ENCODE measurements at regions not wholly inside any gene's neighbourhood (a gene's known extent, or its start where the extent isn't known, plus 50 kb on each side); places are given as distances from the start of the nearest gene placed in this dataset.
A peak's percentile ranks its signal among the peaks of the same experiment; 100 is the strongest.
"Not testable (repeated sequence)": the region's sequence is repeated elsewhere in the genome, so short reads cannot be mapped to it uniquely, and the experiment has no call there.

DNA sequence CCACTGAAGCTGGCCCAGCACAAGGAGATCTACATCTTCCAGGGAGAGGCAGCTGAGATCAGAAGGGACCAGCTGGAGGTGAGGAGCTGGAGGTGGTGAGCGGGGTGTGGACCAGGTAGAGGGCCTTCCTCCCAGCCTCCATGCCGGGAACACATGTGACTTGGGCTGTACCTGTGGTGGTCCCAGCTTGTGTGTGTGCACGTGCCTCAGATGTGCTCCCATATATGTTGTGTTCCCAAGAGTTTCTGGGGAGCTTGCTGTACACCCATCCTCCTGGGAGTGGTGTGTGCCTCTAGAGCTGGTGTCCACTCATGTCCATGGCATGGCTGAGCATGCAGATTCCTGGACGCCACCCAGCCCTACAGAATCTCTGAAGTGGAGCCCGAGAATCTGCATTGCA lies 183.7 kb upstream of the AKAP13 start:
- POLR2A ChIA-PET; CTCF ChIA-PET; DNase-seq; H3K27ac Mint-ChIP-seq; H3K9me3 Mint-ChIP-seq; H3K36me3 Mint-ChIP-seq; intact Hi-C loops (cut with micrococcal nuclease); H3K27me3 Mint-ChIP-seq; H3K4me3 Mint-ChIP-seq; H3K4me1 Mint-ChIP-seq (ENCODE audit: low read depth): not testable (repeated sequence)

GRCh38 chr15:85197582-85197981 lies 182.8 kb upstream of the AKAP13 start:
- POLR2A ChIA-PET; H3K9me3 Mint-ChIP-seq; H3K27me3 Mint-ChIP-seq; DNase-seq; H3K36me3 Mint-ChIP-seq; H3K4me1 Mint-ChIP-seq (ENCODE audit: low read depth); CTCF ChIA-PET; intact Hi-C loops (cut with micrococcal nuclease); H3K27ac Mint-ChIP-seq; H3K4me3 Mint-ChIP-seq: not testable (repeated sequence)

DNA sequence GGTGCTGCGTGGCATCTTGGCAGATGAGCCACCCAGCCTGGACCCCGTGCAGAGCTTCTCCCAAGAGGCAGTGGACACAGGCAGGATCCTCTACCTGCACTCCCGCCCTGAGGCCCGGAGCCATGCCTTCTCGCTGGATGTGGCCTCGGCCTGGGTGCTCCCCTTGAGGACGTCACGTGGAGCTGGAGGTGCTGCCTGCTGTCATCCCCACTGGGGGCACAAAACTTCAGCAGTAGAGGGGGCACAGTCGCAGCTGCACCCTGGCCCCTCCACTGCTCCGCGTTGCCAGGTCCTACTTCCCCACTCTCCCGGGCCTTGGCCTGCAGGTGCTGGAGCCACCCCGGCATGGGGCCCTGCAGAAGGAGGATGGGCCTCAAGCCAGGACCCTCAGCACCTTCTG lies 182.0 kb upstream of the AKAP13 start:
- DNase-seq; H3K27me3 Mint-ChIP-seq; intact Hi-C loops (cut with micrococcal nuclease): not testable (repeated sequence)

DNA sequence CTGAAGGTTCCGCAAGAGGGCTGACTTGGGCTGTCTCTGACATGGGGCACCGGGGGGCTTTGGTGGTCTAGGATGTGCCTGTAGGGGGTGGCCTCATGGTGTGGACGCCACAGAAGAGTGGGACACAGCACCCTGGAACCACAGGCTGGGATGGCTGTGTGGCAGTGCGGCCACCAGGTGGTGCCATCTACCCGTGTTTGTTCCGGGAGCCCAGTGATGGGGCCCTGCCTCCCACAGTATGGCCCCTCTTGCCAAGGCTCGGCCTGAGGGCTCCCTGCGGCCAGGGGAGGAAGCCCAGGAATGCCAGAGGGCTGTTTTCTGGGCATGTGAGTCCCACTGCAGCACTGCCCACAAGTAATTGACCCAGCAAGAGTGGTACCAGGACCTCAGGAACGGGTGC lies 180.2 kb upstream of the AKAP13 start:
- H3K9me3 Mint-ChIP-seq; CTCF ChIA-PET; DNase-seq; intact Hi-C loops (cut with micrococcal nuclease); H3K4me3 Mint-ChIP-seq; POLR2A ChIA-PET; H3K27ac Mint-ChIP-seq; H3K27me3 Mint-ChIP-seq; H3K4me1 Mint-ChIP-seq (ENCODE audit: low read depth); H3K36me3 Mint-ChIP-seq: not testable (repeated sequence)

More for the DNA sequence above, 182.0 kb upstream of the AKAP13 start:
- H3K9me3 Mint-ChIP-seq; POLR2A ChIA-PET; CTCF ChIA-PET; H3K27ac Mint-ChIP-seq; H3K4me3 Mint-ChIP-seq; H3K4me1 Mint-ChIP-seq (ENCODE audit: low read depth); H3K36me3 Mint-ChIP-seq: not testable (repeated sequence)

DNA sequence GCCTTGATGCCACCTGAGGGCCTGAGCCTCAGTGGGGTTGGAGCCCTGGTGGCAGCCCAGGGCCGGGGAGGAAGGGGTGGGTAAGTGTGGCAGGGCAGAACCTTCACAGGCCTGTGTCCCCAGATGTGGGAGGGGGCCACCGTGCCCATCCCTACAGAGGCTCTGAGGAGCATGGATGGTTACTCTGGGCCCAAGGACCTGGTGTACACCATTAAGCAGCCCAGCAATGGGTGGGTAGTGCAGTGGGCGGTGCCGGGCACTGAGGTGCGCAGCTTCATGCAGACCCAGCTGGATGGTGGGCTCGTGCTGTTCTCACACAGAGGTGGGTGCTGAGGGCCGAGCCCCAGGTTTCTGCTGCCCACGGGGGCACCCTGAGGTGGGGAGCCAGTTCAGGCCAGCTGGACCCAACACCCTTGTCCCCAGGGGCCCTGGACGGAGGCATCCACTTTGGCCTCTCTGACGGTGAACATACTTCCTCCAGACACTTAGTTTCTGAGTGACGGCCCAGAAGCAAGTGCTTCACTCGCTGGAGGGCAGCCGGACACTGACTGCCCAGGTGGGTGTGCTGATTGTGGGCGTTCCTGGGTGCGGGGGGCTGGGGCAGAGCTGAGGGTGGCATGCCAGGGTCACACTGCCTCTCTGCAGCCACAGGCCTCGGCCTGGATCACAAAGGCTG lies 179.1 kb upstream of the AKAP13 start:
- H3K9me3 Mint-ChIP-seq; H3K27ac Mint-ChIP-seq; CTCF ChIA-PET; H3K4me1 Mint-ChIP-seq (ENCODE audit: low read depth); H3K36me3 Mint-ChIP-seq; DNase-seq; intact Hi-C loops (cut with micrococcal nuclease); H3K4me3 Mint-ChIP-seq; H3K27me3 Mint-ChIP-seq; POLR2A ChIA-PET: not testable (repeated sequence)

GRCh38 chr15:85204481-85204880 lies 175.9 kb upstream of the AKAP13 start:
- intact Hi-C loops (cut with micrococcal nuclease); CTCF ChIA-PET; H3K27me3 Mint-ChIP-seq; DNase-seq; H3K36me3 Mint-ChIP-seq; H3K4me3 Mint-ChIP-seq; POLR2A ChIA-PET; H3K4me1 Mint-ChIP-seq (ENCODE audit: low read depth); H3K9me3 Mint-ChIP-seq; H3K27ac Mint-ChIP-seq: not testable (repeated sequence)

- POLR2A ChIA-PET; H3K27ac Mint-ChIP-seq; DNase-seq; intact Hi-C loops (cut with micrococcal nuclease); H3K4me3 Mint-ChIP-seq; H3K27me3 Mint-ChIP-seq; CTCF ChIA-PET; H3K9me3 Mint-ChIP-seq; H3K36me3 Mint-ChIP-seq; H3K4me1 Mint-ChIP-seq (ENCODE audit: low read depth): not testable (repeated sequence)
These were observed 146.5 kb upstream of the AKAP13 start for GRCh38 chr15:85233791-85234325.

DNA sequence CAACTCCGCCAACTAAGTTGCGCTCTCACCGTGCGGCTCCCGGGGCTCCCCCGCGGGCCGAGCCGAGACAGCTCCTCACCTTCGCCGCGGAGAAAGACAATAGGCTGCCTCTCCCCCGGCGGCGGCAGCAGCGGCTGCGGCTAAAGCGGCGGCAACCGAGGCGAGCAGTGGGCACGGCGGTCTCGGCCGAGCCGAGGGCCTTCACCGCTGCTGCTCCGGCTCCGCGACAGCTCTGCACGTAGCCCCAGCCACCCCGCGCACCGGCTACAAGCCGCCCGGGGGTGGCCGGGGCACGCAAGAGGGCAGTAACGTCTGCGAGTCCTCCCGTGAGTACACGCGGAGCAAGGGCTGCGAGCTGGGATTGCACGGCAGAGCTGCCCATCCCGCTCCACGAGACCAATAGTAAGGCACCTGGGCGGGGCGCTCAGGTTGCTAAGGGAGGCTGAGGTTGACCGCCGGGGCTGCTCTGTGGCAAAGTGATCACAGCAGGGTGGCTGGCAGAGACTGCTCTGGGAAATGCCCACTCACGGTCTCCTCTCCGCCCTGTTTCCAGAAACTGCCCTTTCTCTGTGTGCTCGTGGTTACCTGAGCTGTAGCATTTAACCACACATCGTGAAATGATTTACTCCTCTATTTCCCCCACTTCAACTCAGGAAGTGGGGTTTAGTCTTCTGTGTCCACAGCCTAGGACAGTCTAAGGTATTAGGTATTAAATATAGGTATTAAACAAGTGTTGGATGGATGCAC lies 145.8 kb upstream of the AKAP13 start:
- H3K36me3 Mint-ChIP-seq; intact Hi-C loops (cut with micrococcal nuclease); H3K27me3 Mint-ChIP-seq; H3K4me3 Mint-ChIP-seq; H3K9me3 Mint-ChIP-seq; POLR2A ChIA-PET; CTCF ChIA-PET; H3K27ac Mint-ChIP-seq; H3K4me1 Mint-ChIP-seq (ENCODE audit: low read depth): not testable (repeated sequence)
- DNase-seq, result peak; percentile 54

GRCh38 chr15:85244056-85244455 lies 136.3 kb upstream of the AKAP13 start:
- CTCF ChIA-PET, result interaction anchor here (2.0 kb wide), 1 partner anchor 46 kb away, joined by 4 read pairs; no protein-coding TSS in a partner anchor
- H3K9me3 Mint-ChIP-seq; H3K36me3 Mint-ChIP-seq; POLR2A ChIA-PET; H3K27me3 Mint-ChIP-seq; H3K4me1 Mint-ChIP-seq (ENCODE audit: low read depth); intact Hi-C loops (cut with micrococcal nuclease); DNase-seq; H3K4me3 Mint-ChIP-seq; H3K27ac Mint-ChIP-seq: not testable (repeated sequence)

DNA sequence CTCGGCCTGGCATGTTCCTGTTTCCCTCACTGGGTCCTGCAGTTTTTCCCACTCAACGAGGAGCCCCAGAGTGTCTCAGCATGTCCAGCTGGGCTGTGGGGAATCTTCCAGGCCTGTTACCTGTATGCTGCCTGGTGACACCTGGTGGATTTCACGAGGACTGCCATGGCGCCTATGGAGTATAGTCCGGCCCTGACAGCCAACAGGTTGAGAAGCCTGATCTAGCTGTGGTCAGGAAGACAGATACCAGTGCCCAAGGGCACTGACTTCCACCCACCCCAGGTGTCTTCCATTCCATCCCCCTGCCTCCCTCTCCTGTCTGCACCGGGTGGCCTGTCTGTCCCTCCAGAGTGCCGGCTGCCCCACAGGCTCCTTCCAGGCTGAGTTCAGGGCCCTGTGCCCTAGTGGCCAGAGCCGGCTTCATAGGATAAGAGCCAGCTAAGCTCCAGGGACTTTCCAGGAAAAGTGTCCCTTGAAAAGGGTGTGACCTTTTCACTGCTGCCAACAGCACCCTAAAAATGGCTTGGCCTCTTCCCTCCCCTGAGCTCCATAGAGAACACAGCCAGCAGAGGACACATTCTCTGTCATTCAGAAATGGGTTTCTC lies 129.4 kb upstream of the AKAP13 start:
- CTCF ChIA-PET; H3K36me3 Mint-ChIP-seq; H3K4me3 Mint-ChIP-seq; H3K27ac Mint-ChIP-seq; POLR2A ChIA-PET; H3K4me1 Mint-ChIP-seq (ENCODE audit: low read depth); H3K27me3 Mint-ChIP-seq; intact Hi-C loops (cut with micrococcal nuclease); H3K9me3 Mint-ChIP-seq: not testable (repeated sequence)
- peak; percentile 37 for DNase-seq

GRCh38 chr15:85253196-85253915 lies 127.0 kb upstream of the AKAP13 start:
- H3K36me3 Mint-ChIP-seq; H3K4me1 Mint-ChIP-seq (ENCODE audit: low read depth); intact Hi-C loops (cut with micrococcal nuclease); H3K4me3 Mint-ChIP-seq; H3K9me3 Mint-ChIP-seq; DNase-seq; CTCF ChIA-PET; H3K27me3 Mint-ChIP-seq; H3K27ac Mint-ChIP-seq; POLR2A ChIA-PET: not testable (repeated sequence)

DNA sequence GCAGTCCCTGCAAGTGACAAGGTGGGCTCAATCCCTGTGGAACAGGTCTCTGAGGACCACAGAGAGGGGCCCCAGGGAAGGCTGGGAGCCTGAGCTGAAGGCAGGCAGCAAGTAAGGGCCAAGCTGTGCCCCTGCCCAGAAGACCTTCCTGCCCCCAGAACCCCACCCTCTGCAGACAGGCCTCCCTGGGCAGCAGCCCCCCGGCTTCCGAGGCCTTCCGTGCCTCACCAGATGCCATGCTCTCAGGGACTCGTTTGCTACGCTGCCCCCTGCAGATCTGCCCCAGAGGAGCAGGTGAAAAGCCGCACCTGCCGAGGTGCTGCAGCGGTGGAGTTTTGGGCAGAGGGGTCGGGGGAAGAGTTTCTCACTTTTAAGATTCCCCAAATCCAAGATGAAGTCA lies 125.4 kb upstream of the AKAP13 start:
- DNase-seq; H3K4me3 Mint-ChIP-seq; CTCF ChIA-PET; H3K27me3 Mint-ChIP-seq; intact Hi-C loops (cut with micrococcal nuclease); H3K4me1 Mint-ChIP-seq (ENCODE audit: low read depth); POLR2A ChIA-PET; H3K36me3 Mint-ChIP-seq; H3K9me3 Mint-ChIP-seq; H3K27ac Mint-ChIP-seq: not testable (repeated sequence)
